Fibroblast of lung (primary cell): ENCODE measurements at regions not wholly inside any gene's neighbourhood (a gene's known extent, or its start where the extent isn't known, plus 50 kb on each side); places are given as distances from the start of the nearest gene placed in this dataset.

ENCODE experiments used
- CTCF ChIP-seq, 2 donors: IDR thresholded peaks in 1 of 2; conservative IDR thresholded peaks in 1 of 2; 1 replicate in 1 of 2; 2 replicates in 1 of 2; pipeline ENCODE4 v1.5.1; 2011 to 2012; ENCODE audit warnings: low read length in 2 of 2, control low read depth in 1 of 2, inconsistent platforms in 1 of 2, low read depth in 1 of 2, mild to moderate bottlenecking in 1 of 2
- EZH2 ChIP-seq: IDR thresholded peaks from 2 replicates; pipeline ENCODE4 v1.5.1; 2012; ENCODE audit warnings: low read length, control low read depth, mild to moderate bottlenecking; ENCODE audit errors: missing control alignments

GRCh38 chr4:161101881-161102280 is 1061.9 kb downstream of the FSTL5 start:
- TF ChIP-seq CTCF (conservative IDR thresholded peaks at IDR 0.05 in 1 of 2, IDR thresholded peaks at IDR 0.05 in 1 of 2; ENCODE audit: low read depth in 1 of 2, low read length in 2 of 2) (no peak), EZH2 (no peak)
